ENCODE measurements at regions not wholly inside any gene's neighbourhood (a gene's known extent, or its start where the extent isn't known, plus 50 kb on each side); places are given as distances from the start of the nearest gene placed in this dataset.

GRCh38 chr7:19920166-19920565, 146.7 kb upstream of the TMEM196 start:
- H3K4me2 ChIP-seq (replicated peaks; ENCODE audit: extremely low read depth, low read length, poor library complexity, severe bottlenecking): no peak overlapping the region
- intact Hi-C loops (cut with micrococcal nuclease): no loop called here
- Mint-ChIP-seq H3K4me3 (no peak overlapping the region), H3K27ac (no peak overlapping the region), H3K36me3 (no peaks in the 10 kb centered on the region), H3K27me3 (ENCODE audit: low read depth in 3 of 3) (no peaks in the 10 kb centered on the region), H3K4me1 (no peaks in the 10 kb centered on the region), H3K9me3 (peaks cover 0 to 9% (median 4%) of the 10 kb centered on the region in 7 donors)
- no peak overlapping the region for H3K9ac ChIP-seq (ENCODE audit: insufficient read depth, low read length, poor library complexity, severe bottlenecking)
- 90% methylated on average over 2 of the region's 6 CpGs for WGBS (ENCODE audit: insufficient coverage)
- no peak overlapping the region for H3K27ac ChIP-seq (ENCODE audit: low read depth in 1 of 2, low read length in 2 of 2)
- no peaks in the 10 kb centered on the region for H3K36me3 ChIP-seq (replicated peaks in 1 of 2; ENCODE audit: control insufficient read depth in 1 of 2, insufficient read depth in 2 of 2, low read length in 2 of 2)
- H3K79me2 ChIP-seq (ENCODE audit: insufficient read depth, low read length): no peaks in the 10 kb centered on the region
- TF ChIP-seq CTCF (IDR thresholded peaks at IDR 0.05): no peak
- no peak overlapping the region for H3K4me3 ChIP-seq (replicated peaks in 1 of 3; ENCODE audit: low read depth in 2 of 3, low read length in 3 of 3)
- no peaks in the 10 kb centered on the region for H3K27me3 ChIP-seq (ENCODE audit: control insufficient read depth in 2 of 2, insufficient read depth in 2 of 2, low read length in 2 of 2)
- H2AFZ ChIP-seq (ENCODE audit: insufficient read depth, low read depth, low read length, poor library complexity, severe bottlenecking): no peak overlapping the region
- no peaks in the 10 kb centered on the region for H3K4me1 ChIP-seq (ENCODE audit: control insufficient read depth in 1 of 2, insufficient read depth in 2 of 2, low read length in 2 of 2)
- no peaks in the 10 kb centered on the region for H4K20me1 ChIP-seq (ENCODE audit: insufficient read depth, low read length)
- no peaks in the 10 kb centered on the region for H3K9me3 ChIP-seq (replicated peaks in 1 of 2; ENCODE audit: control insufficient read depth in 1 of 2, insufficient read depth in 1 of 2, low read length in 2 of 2)
- no peak for DNase-seq

- no peak overlapping the region for H2AFZ ChIP-seq (ENCODE audit: insufficient read depth, low read depth, low read length, poor library complexity, severe bottlenecking)
- H3K27me3 Mint-ChIP-seq (ENCODE audit: low read depth in 3 of 3): no peaks in the 10 kb centered on the region
- 100% methylated on average over 1 of the region's 6 CpGs for WGBS (ENCODE audit: insufficient coverage)
- no peaks in the 10 kb centered on the region for H4K20me1 ChIP-seq (ENCODE audit: insufficient read depth, low read length)
- no peaks in the 10 kb centered on the region for H3K9me3 ChIP-seq (replicated peaks in 1 of 2; ENCODE audit: control insufficient read depth in 1 of 2, insufficient read depth in 1 of 2, low read length in 2 of 2)
- no peaks in the 10 kb centered on the region for H3K79me2 ChIP-seq (ENCODE audit: insufficient read depth, low read length)
- H3K4me3 Mint-ChIP-seq: no peak overlapping the region
- H3K9ac ChIP-seq (ENCODE audit: insufficient read depth, low read length, poor library complexity, severe bottlenecking): no peak overlapping the region
- H3K36me3 Mint-ChIP-seq: no peaks in the 10 kb centered on the region
- H3K9me3 Mint-ChIP-seq: peaks cover 0 to 9% (median 4%) of the 10 kb centered on the region in 7 donors
- intact Hi-C loops (cut with micrococcal nuclease): no loop called here
- H3K27ac Mint-ChIP-seq: no peak overlapping the region
- no peak overlapping the region for H3K27ac ChIP-seq (ENCODE audit: low read depth in 1 of 2, low read length in 2 of 2)
- H3K4me2 ChIP-seq (replicated peaks; ENCODE audit: extremely low read depth, low read length, poor library complexity, severe bottlenecking): no peak overlapping the region
- no peaks in the 10 kb centered on the region for H3K4me1 Mint-ChIP-seq
- H3K27me3 ChIP-seq (ENCODE audit: control insufficient read depth in 2 of 2, insufficient read depth in 2 of 2, low read length in 2 of 2): no peaks in the 10 kb centered on the region
- no peaks in the 10 kb centered on the region for H3K36me3 ChIP-seq (replicated peaks in 1 of 2; ENCODE audit: control insufficient read depth in 1 of 2, insufficient read depth in 2 of 2, low read length in 2 of 2)
- no peak overlapping the region for H3K4me3 ChIP-seq (replicated peaks in 1 of 3; ENCODE audit: low read depth in 2 of 3, low read length in 3 of 3)
- DNase-seq: no peak
- H3K4me1 ChIP-seq (ENCODE audit: control insufficient read depth in 1 of 2, insufficient read depth in 2 of 2, low read length in 2 of 2): no peaks in the 10 kb centered on the region
- TF ChIP-seq CTCF (IDR thresholded peaks at IDR 0.05): no peak
Measured at GRCh38 chr7:19919261-19920095, 146.1 kb upstream of the TMEM196 start.

Data from CD14-positive monocyte (primary cell).